ENCODE measurements at regions not wholly inside any gene's neighbourhood (a gene's known extent, or its start where the extent isn't known, plus 50 kb on each side); places are given as distances from the start of the nearest gene placed in this dataset.

GRCh38 chr4:97132435-97132834 is 1010.8 kb downstream of the STPG2 start:
- Histone ChIP-seq H3K36me3 (ENCODE audit: control insufficient read depth, insufficient read depth, low read length) (no peaks in the 10 kb centered on the region), H3K4me1 (ENCODE audit: control insufficient read depth, insufficient read depth, low read length) (no peaks in the 10 kb centered on the region), H3K4me3 (ENCODE audit: low read depth in 2 of 2, low read length in 2 of 2) (no peak overlapping the region), H3K9me3 (ENCODE audit: control insufficient read depth, insufficient read depth, low read depth, low read length) (no peaks in the 10 kb centered on the region), H3K27ac (ENCODE audit: low read length) (no peak overlapping the region), H3K27me3 (ENCODE audit: control insufficient read depth, insufficient read depth, low read length) (no peaks in the 10 kb centered on the region)
- no peak for ATAC-seq
- no TSS peak for BruUV-seq (replicated peaks)
- ChIA-PET CTCF (no interaction called here), POLR2A (no interaction called here)
- no peak for DNase-seq (ENCODE audit: low read depth, low spot score)
- no peak for TF ChIP-seq CTCF (IDR thresholded peaks at IDR 0.05)
- no peak for TF ChIP-seq SIN3A (IDR thresholded peaks at IDR 0.05; ENCODE audit: borderline replicate concordance, insufficient read depth, low read depth, low read length)
- TF ChIP-seq TCF7L2 (IDR thresholded peaks at IDR 0.05; ENCODE audit: low read depth, low read length), result no peak
- TF ChIP-seq REST (IDR thresholded peaks at IDR 0.05; ENCODE audit: insufficient read depth in 1 of 2, low read depth in 2 of 2, low read length in 1 of 2), result no peak
- no peak for TF ChIP-seq POLR2AphosphoS5 (IDR thresholded peaks at IDR 0.05; ENCODE audit: low read depth, low read length)
- intact Hi-C loops (cut with micrococcal nuclease; ENCODE audit: unreplicated experiment) (no loop called here), in situ Hi-C loops (cut with HindIII; ENCODE audit: low pct_unique_long_range_greater_than_20kb, low sequenced_read_pairs) (no loop called here)

GRCh38 chr4:97134456-97134855 is 1008.8 kb downstream of the STPG2 start:
- Histone ChIP-seq H3K4me3 (ENCODE audit: low read depth in 2 of 2, low read length in 2 of 2) (no peak overlapping the region), H3K36me3 (ENCODE audit: control insufficient read depth, insufficient read depth, low read length) (no peaks in the 10 kb centered on the region), H3K27me3 (ENCODE audit: control insufficient read depth, insufficient read depth, low read length) (no peaks in the 10 kb centered on the region), H3K27ac (ENCODE audit: low read length) (no peak overlapping the region), H3K9me3 (ENCODE audit: control insufficient read depth, insufficient read depth, low read depth, low read length) (no peaks in the 10 kb centered on the region), H3K4me1 (ENCODE audit: control insufficient read depth, insufficient read depth, low read length) (no peaks in the 10 kb centered on the region)
- CTCF ChIA-PET, result no interaction called here
- in situ Hi-C loops (cut with HindIII; ENCODE audit: low pct_unique_long_range_greater_than_20kb, low sequenced_read_pairs), result no loop called here
- BruUV-seq (replicated peaks), result no TSS peak
- ATAC-seq (no peak), DNase-seq (ENCODE audit: low read depth, low spot score) (no peak)
- intact Hi-C loops (cut with micrococcal nuclease; ENCODE audit: unreplicated experiment), result no loop called here
- POLR2A ChIA-PET, result no interaction called here
- TF ChIP-seq SIN3A (IDR thresholded peaks at IDR 0.05; ENCODE audit: borderline replicate concordance, insufficient read depth, low read depth, low read length) (no peak), TCF7L2 (IDR thresholded peaks at IDR 0.05; ENCODE audit: low read depth, low read length) (no peak), REST (IDR thresholded peaks at IDR 0.05; ENCODE audit: insufficient read depth in 1 of 2, low read depth in 2 of 2, low read length in 1 of 2) (no peak), POLR2AphosphoS5 (IDR thresholded peaks at IDR 0.05; ENCODE audit: low read depth, low read length) (no peak), CTCF (IDR thresholded peaks at IDR 0.05) (no peak)

Data from Panc1 (cell line).